ENCODE measurements at regions not wholly inside any gene's neighbourhood (a gene's known extent, or its start where the extent isn't known, plus 50 kb on each side); places are given as distances from the start of the nearest gene placed in this dataset.

GRCh38 chr12:84069699-84070098 lies 842.9 kb downstream of the SLC6A15 start:
- Histone ChIP-seq H3K9me3 (no peaks in the 10 kb centered on the region), H3K27ac (no peak overlapping the region), H3K4me1 (no peaks in the 10 kb centered on the region), H3K4me3 (no peak overlapping the region), H3K36me3 (ENCODE audit: low read depth, missing control alignments) (no peaks in the 10 kb centered on the region), H3K27me3 (no peaks in the 10 kb centered on the region)
- intact Hi-C loops (cut with DNase I; ENCODE audit: low total_unique reads) = no loop called here
- 56 to 62% methylated on average over 1 of the region's 1 CpG for WGBS, 2 donors
- TF ChIP-seq POLR2A (IDR thresholded peaks at IDR 0.05) = no peak
- TF ChIP-seq CTCF (IDR thresholded peaks at IDR 0.05) = no peak
- no peak for DNase-seq

- no peak for TF ChIP-seq POLR2A (IDR thresholded peaks at IDR 0.05)
- no peak for TF ChIP-seq CTCF (IDR thresholded peaks at IDR 0.05)
- 53 to 54% methylated on average over 2 of the region's 2 CpGs for WGBS, 2 donors
- Histone ChIP-seq H3K27ac (no peak overlapping the region), H3K9me3 (no peaks in the 10 kb centered on the region), H3K27me3 (no peaks in the 10 kb centered on the region), H3K36me3 (ENCODE audit: low read depth, missing control alignments) (no peaks in the 10 kb centered on the region), H3K4me1 (no peaks in the 10 kb centered on the region), H3K4me3 (no peak overlapping the region)
- no peak for DNase-seq
- intact Hi-C loops (cut with DNase I; ENCODE audit: low total_unique reads) = no loop called here
These were observed 843.4 kb downstream of the SLC6A15 start for GRCh38 chr12:84069198-84069597.

GRCh38 chr12:84058136-84058535 lies 854.5 kb downstream of the SLC6A15 start:
- Histone ChIP-seq H3K9me3 (no peaks in the 10 kb centered on the region), H3K27me3 (no peaks in the 10 kb centered on the region), H3K36me3 (ENCODE audit: low read depth, missing control alignments) (no peaks in the 10 kb centered on the region), H3K27ac (no peak overlapping the region), H3K4me1 (no peaks in the 10 kb centered on the region), H3K4me3 (peak overlapping the region in 1 of 2 donors; percentile 1)
- TF ChIP-seq CTCF (IDR thresholded peaks at IDR 0.05) = no peak
- TF ChIP-seq POLR2A (IDR thresholded peaks at IDR 0.05) = no peak
- DNase-seq = peak; percentile 14
- WGBS, 2 donors = 31 to 34% methylated on average over 4 of the region's 4 CpGs
- intact Hi-C loops (cut with DNase I; ENCODE audit: low total_unique reads) = no loop called here

GRCh38 chr12:84054811-84055210 lies 857.8 kb downstream of the SLC6A15 start:
- TF ChIP-seq POLR2A (IDR thresholded peaks at IDR 0.05) = no peak
- no peak for TF ChIP-seq CTCF (IDR thresholded peaks at IDR 0.05)
- intact Hi-C loops (cut with DNase I; ENCODE audit: low total_unique reads) = no loop called here
- no peaks in the 10 kb centered on the region for H3K27me3 ChIP-seq
- no peak for DNase-seq
- H3K27ac ChIP-seq = no peak overlapping the region
- WGBS, 2 donors = 88 to 92% methylated on average over 2 of the region's 2 CpGs
- H3K4me1 ChIP-seq = no peaks in the 10 kb centered on the region
- no peak overlapping the region for H3K4me3 ChIP-seq
- no peaks in the 10 kb centered on the region for H3K9me3 ChIP-seq
- H3K36me3 ChIP-seq (ENCODE audit: low read depth, missing control alignments) = no peaks in the 10 kb centered on the region

- no peak for DNase-seq
- TF ChIP-seq POLR2A (IDR thresholded peaks at IDR 0.05) = no peak
- TF ChIP-seq CTCF (IDR thresholded peaks at IDR 0.05) = no peak
- Histone ChIP-seq H3K36me3 (ENCODE audit: low read depth, missing control alignments) (no peaks in the 10 kb centered on the region), H3K4me1 (no peaks in the 10 kb centered on the region), H3K27me3 (no peaks in the 10 kb centered on the region), H3K27ac (no peak overlapping the region), H3K9me3 (no peaks in the 10 kb centered on the region), H3K4me3 (no peak overlapping the region)
- 89 to 93% methylated on average over 1 of the region's 1 CpG for WGBS, 2 donors
- intact Hi-C loops (cut with DNase I; ENCODE audit: low total_unique reads) = no loop called here
These were observed 864.7 kb downstream of the SLC6A15 start for GRCh38 chr12:84047881-84048280.
